GM12878 (cell line): ENCODE measurements at regions not wholly inside any gene's neighbourhood (a gene's known extent, or its start where the extent isn't known, plus 50 kb on each side); places are given as distances from the start of the nearest gene placed in this dataset.

Experiments used
- ATAC-seq: fragments of 200-7000 bp; cut with Tn5 transposase; 3 replicates; pipeline ENCODE4 v1.9.1; 2020; ENCODE audit warnings: mild to moderate bottlenecking, moderate library complexity
- BruUV-seq: library from RNA; stranded (reverse); fragments of 400-500 nt; replicated peaks from 2 replicates; lab custom pipeline; 2021; lab: Mats Ljungman, UMichigan
- CTCF ChIA-PET: fragments of 300-600 bp; sonication (Branson Sonifier 250); formaldehyde crosslinking; extraction: SDS; loops from one replicate; lab custom pipeline; 2021; ENCODE audit warnings: inconsistent platforms; lab: Yijun Ruan, JAX
- POLR2A ChIA-PET: fragments of 350-600 bp; formaldehyde crosslinking; extraction: SDS; loops from one replicate; lab custom pipeline; 2021; ENCODE audit warnings: inconsistent platforms; lab: Charles Lee
- RAD21 ChIA-PET: fragments of 300-600 bp; sonication (Branson Sonifier 250); formaldehyde crosslinking; loops from one replicate; lab custom pipeline; 2023; ENCODE audit warnings: antibody characterized with exemption; ENCODE audit not compliant: unreplicated experiment; lab: Charles Lee
- SMC1A ChIA-PET: fragments of 300-600 bp; sonication (Branson Sonifier 250); formaldehyde crosslinking; loops from one replicate; lab custom pipeline; 2023; ENCODE audit not compliant: unreplicated experiment, uncharacterized antibody; lab: Charles Lee
- DNase-seq: peaks from one replicate; pipeline ENCODE4 v3.0.0-alpha.2; 2011; ENCODE audit warnings: low read depth, low spot score
- FAIRE-seq: peaks from 3 replicates; lab custom pipeline; 2011; peaks lifted over from hg19 to GRCh38; lab: Jason Lieb, UNC
- H2AFZ ChIP-seq: 2 replicates; pipeline ENCODE4 v1.6.0; 2011; ENCODE audit warnings: low read depth, low read length, control low read depth; ENCODE audit not compliant: control insufficient read depth
- H3K27ac ChIP-seq: 2 replicates; pipeline ENCODE4 v1.5.1; 2011; ENCODE audit warnings: control low read depth; ENCODE audit not compliant: control insufficient read depth, insufficient read depth
- H3K27me3 ChIP-seq, 2 experiments: replicated peaks in 1 of 2; 2 replicates each; pipeline versions ENCODE4 v1.6.0 to v1.6.1; 2011; ENCODE audit warnings: low read length in 1 of 2; ENCODE audit not compliant: control insufficient read depth in 2 of 2, insufficient read depth in 2 of 2
- H3K36me3 ChIP-seq, 2 experiments: 2 replicates each; pipeline ENCODE4 v1.5.1; 2011; ENCODE audit warnings: low read length in 1 of 2; ENCODE audit not compliant: control insufficient read depth in 2 of 2, insufficient read depth in 2 of 2
- H3K4me1 ChIP-seq: 2 replicates; pipeline ENCODE4 v1.6.1; 2011; ENCODE audit warnings: mild to moderate bottlenecking, low read length, moderate library complexity, mixed read lengths; ENCODE audit not compliant: control insufficient read depth, insufficient read depth
- H3K4me2 ChIP-seq: 2 replicates; pipeline ENCODE4 v1.6.0; 2011; ENCODE audit warnings: control low read depth; ENCODE audit not compliant: control insufficient read depth, insufficient read depth
- H3K4me3 ChIP-seq: fragments of 200-600 bp; sonication (generic); 2 replicates; pipeline ENCODE4 v1.5.1; 2016
- H3K79me2 ChIP-seq: 2 replicates; pipeline ENCODE4 v1.6.0; 2011; ENCODE audit warnings: low read length; ENCODE audit not compliant: control insufficient read depth, insufficient read depth
- H3K9ac ChIP-seq: 2 replicates; pipeline ENCODE4 v1.8.0; 2011; ENCODE audit warnings: low read length, control low read depth, mixed read lengths; ENCODE audit not compliant: control insufficient read depth, insufficient read depth
- H3K9me3 ChIP-seq: replicated peaks from 3 replicates; pipeline ENCODE4 v1.5.1; 2011; ENCODE audit warnings: mild to moderate bottlenecking, low read length; ENCODE audit not compliant: control insufficient read depth, insufficient read depth
- H4K20me1 ChIP-seq: 2 replicates; pipeline ENCODE4 v1.6.0; 2011; ENCODE audit not compliant: control insufficient read depth, insufficient read depth
- BACH1 ChIP-seq: fragments of 450-650 bp; IDR thresholded peaks from 2 replicates; pipeline ENCODE4 v1.6.1; 2017; ENCODE audit warnings: mild to moderate bottlenecking, borderline replicate concordance
- CEBPB ChIP-seq, 2 experiments: fragments of 150-350 bp in 1 of 2; IDR thresholded peaks; 2 replicates each; pipeline ENCODE4 v1.6.1; 2012 to 2014; ENCODE audit warnings: low read depth in 2 of 2, low read length in 2 of 2, borderline replicate concordance in 1 of 2, inconsistent platforms in 1 of 2
- EED ChIP-seq: sonication (generic); IDR thresholded peaks from 2 replicates; pipeline ENCODE4 v1.6.1; 2016; ENCODE audit warnings: antibody characterized with exemption, low read depth
- GATAD2B ChIP-seq: fragments of 450-650 bp; conservative IDR thresholded peaks from 2 replicates; pipeline ENCODE4 v1.6.1; 2017; ENCODE audit warnings: low read depth, mild to moderate bottlenecking, moderate library complexity
- IKZF1 ChIP-seq: fragments of 450-650 bp; conservative IDR thresholded peaks from 2 replicates; pipeline ENCODE4 v1.6.1; 2017; ENCODE audit warnings: antibody characterized with exemption, mild to moderate bottlenecking
- IKZF2 ChIP-seq, 2 experiments: fragments of 450-650 bp; IDR thresholded peaks; 2 replicates each; pipeline ENCODE4 v1.6.1; 2017; ENCODE audit warnings: mild to moderate bottlenecking in 2 of 2, moderate library complexity in 2 of 2
- IRF4 ChIP-seq: IDR thresholded peaks from 2 replicates; pipeline ENCODE4 v1.6.1; 2011; ENCODE audit warnings: low read depth, low read length
- MEF2A ChIP-seq: IDR thresholded peaks from 2 replicates; pipeline ENCODE4 v1.6.1; 2011; ENCODE audit warnings: low read depth, mild to moderate bottlenecking, low read length, moderate library complexity; ENCODE audit not compliant: insufficient read depth
- MYC ChIP-seq: IDR thresholded peaks from 2 replicates; pipeline ENCODE4 v1.6.1; 2011; ENCODE audit warnings: mild to moderate bottlenecking, low read length, moderate library complexity, inconsistent platforms; ENCODE audit not compliant: insufficient read depth, insufficient replicate concordance, insufficient read length, severe bottlenecking
- PAX5 ChIP-seq: IDR thresholded peaks from 2 replicates; pipeline ENCODE4 v1.6.1; 2011; ENCODE audit warnings: low read depth, low read length, borderline replicate concordance
- POLR2AphosphoS2 ChIP-seq: IDR thresholded peaks from 2 replicates; pipeline ENCODE4 v1.6.1; 2011; ENCODE audit warnings: low read depth, mild to moderate bottlenecking, low read length, improper control_type of control experiment, moderate library complexity
- RB1 ChIP-seq: fragments of 450-650 bp; formaldehyde crosslinking; IDR thresholded peaks from 2 replicates; pipeline ENCODE4 v1.6.1; 2017; ENCODE audit warnings: mild to moderate bottlenecking, borderline replicate concordance
- SIX5 ChIP-seq: IDR thresholded peaks from 2 replicates; pipeline ENCODE4 v1.6.1; 2011; ENCODE audit warnings: mild to moderate bottlenecking, low read depth, low read length, moderate library complexity; ENCODE audit not compliant: severe bottlenecking
- TBL1XR1 ChIP-seq: IDR thresholded peaks from 2 replicates; pipeline ENCODE4 v1.6.1; 2012; ENCODE audit warnings: low read depth, low read length, improper control_type of control experiment
- ZZZ3 ChIP-seq: IDR thresholded peaks from 2 replicates; pipeline ENCODE4 v1.6.1; 2011; ENCODE audit warnings: low read depth; ENCODE audit not compliant: control insufficient read depth, insufficient read length
- WGBS: methylation state at CpG from one replicate; pipeline ENCODE4 v1.1.6; 2016; ENCODE audit warnings: low lambda C conversion rate; ENCODE audit not compliant: insufficient replicate concordance, insufficient coverage; ENCODE audit errors: missing lambda C conversion rate; 5-methylcytosine and 5-hydroxymethylcytosine counted together
- in situ Hi-C: fragments of 300-500 bp; cut with MboI; formaldehyde crosslinking; loops from 9 replicates; pipeline ENCODE4 v1.14.3; 2018; ENCODE audit warnings: mixed read lengths
- intact Hi-C: fragments of 100-400 bp; cut with micrococcal nuclease; formaldehyde crosslinking; loops from one replicate; pipeline ENCODE4 v1.14.2; 2022; ENCODE audit not compliant: unreplicated experiment
- TF ChIP-seq, protein P1 (sequence below): IDR thresholded peaks from 2 replicates; pipeline ENCODE4 v1.6.1; 2012; ENCODE audit warnings: low read depth, low read length, improper control_type of control experiment
- TF ChIP-seq, protein P2 (sequence below): fragments of 450-650 bp; IDR thresholded peaks from 2 replicates; pipeline ENCODE4 v1.6.1; 2017; ENCODE audit warnings: mild to moderate bottlenecking, moderate library complexity
- TF ChIP-seq, protein P3 (sequence below): fragments of 450-650 bp; formaldehyde crosslinking; IDR thresholded peaks from 2 replicates; pipeline ENCODE4 v1.4.0; 2020; ENCODE audit warnings: mild to moderate bottlenecking, moderate library complexity

DNA sequence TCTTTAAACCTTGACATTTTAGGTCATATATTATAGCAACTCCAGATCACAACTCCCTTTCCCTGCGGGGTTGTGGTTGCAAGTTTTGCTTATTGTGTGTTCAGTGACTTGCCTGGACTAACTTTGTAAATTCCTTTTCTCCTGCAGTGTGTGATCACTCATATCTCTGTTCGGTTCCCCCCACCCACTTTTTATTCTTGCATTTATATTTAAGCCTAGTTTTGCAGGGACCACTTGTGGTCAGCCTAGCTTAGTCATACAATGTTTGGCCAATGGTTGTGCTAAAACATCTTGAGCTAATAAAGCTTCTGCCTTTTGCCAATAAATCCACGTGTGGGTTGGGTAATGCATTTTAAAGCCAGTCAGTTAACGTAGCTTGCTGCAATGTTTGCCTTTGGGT lies 146.5 kb upstream of the IRX4 start:
- in situ Hi-C loops (no loop called here), intact Hi-C loops (no loop called here)
- H3K36me3 ChIP-seq: no peaks in the 10 kb centered on the region
- no peaks in the 10 kb centered on the region for H3K79me2 ChIP-seq
- BruUV-seq: no TSS peak
- no peaks in the 10 kb centered on the region for H3K9me3 ChIP-seq
- ATAC-seq: no peak
- no peak overlapping the region for H2AFZ ChIP-seq
- no peaks in the 10 kb centered on the region for H4K20me1 ChIP-seq
- RAD21 ChIA-PET: no interaction called here
- no peak for TF ChIP-seq GATAD2B
- TF ChIP-seq, protein P1, sequence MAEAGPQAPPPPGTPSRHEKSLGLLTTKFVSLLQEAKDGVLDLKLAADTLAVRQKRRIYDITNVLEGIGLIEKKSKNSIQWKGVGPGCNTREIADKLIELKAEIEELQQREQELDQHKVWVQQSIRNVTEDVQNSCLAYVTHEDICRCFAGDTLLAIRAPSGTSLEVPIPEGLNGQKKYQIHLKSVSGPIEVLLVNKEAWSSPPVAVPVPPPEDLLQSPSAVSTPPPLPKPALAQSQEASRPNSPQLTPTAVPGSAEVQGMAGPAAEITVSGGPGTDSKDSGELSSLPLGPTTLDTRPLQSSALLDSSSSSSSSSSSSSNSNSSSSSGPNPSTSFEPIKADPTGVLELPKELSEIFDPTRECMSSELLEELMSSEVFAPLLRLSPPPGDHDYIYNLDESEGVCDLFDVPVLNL: no peak
- TF ChIP-seq CEBPB (IDR thresholded peaks at IDR 0.05; ENCODE audit: borderline replicate concordance in 1 of 2, low read depth in 2 of 2, low read length in 2 of 2): no peak
- no peak for TF ChIP-seq EED
- TF ChIP-seq SIX5: no peak
- no peak for TF ChIP-seq MEF2A
- no peak for TF ChIP-seq ZZZ3
- TF ChIP-seq IKZF1: no peak
- TF ChIP-seq IRF4: no peak
- TF ChIP-seq IKZF2 (IDR thresholded peaks at IDR 0.05): no peak
- TF ChIP-seq BACH1: no peak
- TF ChIP-seq, protein P2, sequence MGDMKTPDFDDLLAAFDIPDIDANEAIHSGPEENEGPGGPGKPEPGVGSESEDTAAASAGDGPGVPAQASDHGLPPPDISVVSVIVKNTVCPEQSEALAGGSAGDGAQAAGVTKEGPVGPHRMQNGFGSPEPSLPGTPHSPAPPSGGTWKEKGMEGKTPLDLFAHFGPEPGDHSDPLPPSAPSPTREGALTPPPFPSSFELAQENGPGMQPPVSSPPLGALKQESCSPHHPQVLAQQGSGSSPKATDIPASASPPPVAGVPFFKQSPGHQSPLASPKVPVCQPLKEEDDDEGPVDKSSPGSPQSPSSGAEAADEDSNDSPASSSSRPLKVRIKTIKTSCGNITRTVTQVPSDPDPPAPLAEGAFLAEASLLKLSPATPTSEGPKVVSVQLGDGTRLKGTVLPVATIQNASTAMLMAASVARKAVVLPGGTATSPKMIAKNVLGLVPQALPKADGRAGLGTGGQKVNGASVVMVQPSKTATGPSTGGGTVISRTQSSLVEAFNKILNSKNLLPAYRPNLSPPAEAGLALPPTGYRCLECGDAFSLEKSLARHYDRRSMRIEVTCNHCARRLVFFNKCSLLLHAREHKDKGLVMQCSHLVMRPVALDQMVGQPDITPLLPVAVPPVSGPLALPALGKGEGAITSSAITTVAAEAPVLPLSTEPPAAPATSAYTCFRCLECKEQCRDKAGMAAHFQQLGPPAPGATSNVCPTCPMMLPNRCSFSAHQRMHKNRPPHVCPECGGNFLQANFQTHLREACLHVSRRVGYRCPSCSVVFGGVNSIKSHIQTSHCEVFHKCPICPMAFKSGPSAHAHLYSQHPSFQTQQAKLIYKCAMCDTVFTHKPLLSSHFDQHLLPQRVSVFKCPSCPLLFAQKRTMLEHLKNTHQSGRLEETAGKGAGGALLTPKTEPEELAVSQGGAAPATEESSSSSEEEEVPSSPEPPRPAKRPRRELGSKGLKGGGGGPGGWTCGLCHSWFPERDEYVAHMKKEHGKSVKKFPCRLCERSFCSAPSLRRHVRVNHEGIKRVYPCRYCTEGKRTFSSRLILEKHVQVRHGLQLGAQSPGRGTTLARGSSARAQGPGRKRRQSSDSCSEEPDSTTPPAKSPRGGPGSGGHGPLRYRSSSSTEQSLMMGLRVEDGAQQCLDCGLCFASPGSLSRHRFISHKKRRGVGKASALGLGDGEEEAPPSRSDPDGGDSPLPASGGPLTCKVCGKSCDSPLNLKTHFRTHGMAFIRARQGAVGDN: no peak
- TF ChIP-seq, protein P3, sequence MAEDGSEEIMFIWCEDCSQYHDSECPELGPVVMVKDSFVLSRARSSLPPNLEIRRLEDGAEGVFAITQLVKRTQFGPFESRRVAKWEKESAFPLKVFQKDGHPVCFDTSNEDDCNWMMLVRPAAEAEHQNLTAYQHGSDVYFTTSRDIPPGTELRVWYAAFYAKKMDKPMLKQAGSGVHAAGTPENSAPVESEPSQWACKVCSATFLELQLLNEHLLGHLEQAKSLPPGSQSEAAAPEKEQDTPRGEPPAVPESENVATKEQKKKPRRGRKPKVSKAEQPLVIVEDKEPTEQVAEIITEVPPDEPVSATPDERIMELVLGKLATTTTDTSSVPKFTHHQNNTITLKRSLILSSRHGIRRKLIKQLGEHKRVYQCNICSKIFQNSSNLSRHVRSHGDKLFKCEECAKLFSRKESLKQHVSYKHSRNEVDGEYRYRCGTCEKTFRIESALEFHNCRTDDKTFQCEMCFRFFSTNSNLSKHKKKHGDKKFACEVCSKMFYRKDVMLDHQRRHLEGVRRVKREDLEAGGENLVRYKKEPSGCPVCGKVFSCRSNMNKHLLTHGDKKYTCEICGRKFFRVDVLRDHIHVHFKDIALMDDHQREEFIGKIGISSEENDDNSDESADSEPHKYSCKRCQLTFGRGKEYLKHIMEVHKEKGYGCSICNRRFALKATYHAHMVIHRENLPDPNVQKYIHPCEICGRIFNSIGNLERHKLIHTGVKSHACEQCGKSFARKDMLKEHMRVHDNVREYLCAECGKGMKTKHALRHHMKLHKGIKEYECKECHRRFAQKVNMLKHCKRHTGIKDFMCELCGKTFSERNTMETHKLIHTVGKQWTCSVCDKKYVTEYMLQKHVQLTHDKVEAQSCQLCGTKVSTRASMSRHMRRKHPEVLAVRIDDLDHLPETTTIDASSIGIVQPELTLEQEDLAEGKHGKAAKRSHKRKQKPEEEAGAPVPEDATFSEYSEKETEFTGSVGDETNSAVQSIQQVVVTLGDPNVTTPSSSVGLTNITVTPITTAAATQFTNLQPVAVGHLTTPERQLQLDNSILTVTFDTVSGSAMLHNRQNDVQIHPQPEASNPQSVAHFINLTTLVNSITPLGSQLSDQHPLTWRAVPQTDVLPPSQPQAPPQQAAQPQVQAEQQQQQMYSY (CRISPR knock-in tag): no peak
- TF ChIP-seq POLR2AphosphoS2: no peak
- TF ChIP-seq TBL1XR1: no peak
- TF ChIP-seq MYC: no peak
- no peak for TF ChIP-seq PAX5
- TF ChIP-seq RB1: no peak
- TF ChIP-seq, all 136 proteins: peak for 0
- POLR2A ChIA-PET: no interaction called here
- 7% methylated on average over 4 of the region's 4 CpGs for WGBS
- Histone ChIP-seq H3K4me2 (no peak overlapping the region), H3K4me3 (no peak overlapping the region), H3K4me1 (no peaks in the 10 kb centered on the region), H3K27me3 (peaks cover 0 to 1% of the 10 kb centered on the region in 2 experiments; a peak in 1 of 4 replicates), H3K27ac (no peak overlapping the region), H3K9ac (no peak overlapping the region)
- FAIRE-seq (no peak), DNase-seq (no peak)
- CTCF ChIA-PET: no interaction called here
- SMC1A ChIA-PET: no interaction called here
